Endothelial cell (in vitro differentiated cells): ENCODE measurements at regions not wholly inside any gene's neighbourhood (a gene's known extent, or its start where the extent isn't known, plus 50 kb on each side); places are given as distances from the start of the nearest gene placed in this dataset.
A peak's percentile ranks its signal among the peaks of the same experiment; 100 is the strongest.
"Not testable (repeated sequence)": the region's sequence is repeated elsewhere in the genome, so short reads cannot be mapped to it uniquely, and the experiment has no call there.

Experiments
- DNase-seq: peaks from one replicate; pipeline ENCODE4 v3.0.0; 2021; ENCODE audit warnings: low spot score
- H3K27ac Mint-ChIP-seq: one replicate; pipeline ENCODE4 v1.8.0; 2021; ENCODE audit warnings: mixed read lengths, inconsistent platforms; ENCODE audit not compliant: unreplicated experiment
- H3K27me3 Mint-ChIP-seq: one replicate; pipeline ENCODE4 v1.8.0; 2021; ENCODE audit warnings: mild to moderate bottlenecking, moderate library complexity, mixed read lengths, inconsistent platforms; ENCODE audit not compliant: unreplicated experiment
- H3K36me3 Mint-ChIP-seq: one replicate; pipeline ENCODE4 v1.8.0; 2021; ENCODE audit warnings: mild to moderate bottlenecking, low read depth, mixed read lengths, inconsistent platforms; ENCODE audit not compliant: unreplicated experiment
- H3K4me1 Mint-ChIP-seq: one replicate; pipeline ENCODE4 v1.8.0; 2021; ENCODE audit warnings: mild to moderate bottlenecking, mixed read lengths, inconsistent platforms; ENCODE audit not compliant: unreplicated experiment
- H3K4me3 Mint-ChIP-seq: one replicate; pipeline ENCODE4 v1.8.0; 2021; ENCODE audit warnings: mild to moderate bottlenecking, mixed read lengths, inconsistent platforms; ENCODE audit not compliant: unreplicated experiment
- H3K9me3 Mint-ChIP-seq: one replicate; pipeline ENCODE4 v1.8.0; 2021; ENCODE audit warnings: mixed read lengths, inconsistent platforms; ENCODE audit not compliant: unreplicated experiment
- CTCF ChIP-seq: fragments of 200-600 bp; sonication (generic); IDR thresholded peaks from one replicate; pipeline ENCODE4 v1.5.0; 2021; ENCODE audit warnings: antibody characterized with exemption; ENCODE audit not compliant: unreplicated experiment

- Mint-ChIP-seq H3K36me3 (no peaks in the 10 kb centered on the region), H3K4me3 (no peak overlapping the region), H3K9me3 (peaks cover 8% of the 10 kb centered on the region), H3K27ac (no peak overlapping the region), H3K4me1 (no peaks in the 10 kb centered on the region), H3K27me3 (peaks cover 2% of the 10 kb centered on the region)
- DNase-seq, result no peak
- no peak for TF ChIP-seq CTCF
Observed at GRCh38 chr12:38411946-38412345, 95.4 kb downstream of the ALG10B start.

- H3K4me3 Mint-ChIP-seq, result no peak overlapping the region
- no peak for TF ChIP-seq CTCF
- H3K27ac Mint-ChIP-seq, result no peak overlapping the region
- DNase-seq, result no peak
- H3K36me3 Mint-ChIP-seq, result no peaks in the 10 kb centered on the region
- H3K9me3 Mint-ChIP-seq, result peaks cover 9% of the 10 kb centered on the region
- H3K4me1 Mint-ChIP-seq, result no peaks in the 10 kb centered on the region
- H3K27me3 Mint-ChIP-seq, result peaks cover 3% of the 10 kb centered on the region
Observed at GRCh38 chr12:38417101-38417500, 100.5 kb downstream of the ALG10B start.

- Mint-ChIP-seq H3K27me3 (peaks cover 2% of the 10 kb centered on the region), H3K9me3 (peaks cover 4% of the 10 kb centered on the region), H3K36me3 (no peaks in the 10 kb centered on the region), H3K4me1 (no peaks in the 10 kb centered on the region), H3K4me3 (no peak overlapping the region), H3K27ac (no peak overlapping the region)
- TF ChIP-seq CTCF, result no peak
- no peak for DNase-seq
Observed at GRCh38 chr12:38424436-38424835, 107.9 kb downstream of the ALG10B start.

GRCh38 chr12:38427442-38427841 is 110.9 kb downstream of the ALG10B start:
- no peak for DNase-seq
- Mint-ChIP-seq H3K9me3 (no peaks in the 10 kb centered on the region), H3K27me3 (peaks cover 2% of the 10 kb centered on the region), H3K36me3 (no peaks in the 10 kb centered on the region), H3K4me3 (no peak overlapping the region), H3K27ac (no peak overlapping the region), H3K4me1 (no peaks in the 10 kb centered on the region)
- TF ChIP-seq CTCF, result no peak

GRCh38 chr12:38431921-38432320 is 115.3 kb downstream of the ALG10B start:
- Mint-ChIP-seq H3K4me1 (no peaks in the 10 kb centered on the region), H3K9me3 (peaks cover 16% of the 10 kb centered on the region), H3K36me3 (no peaks in the 10 kb centered on the region), H3K4me3 (no peak overlapping the region), H3K27me3 (no peaks in the 10 kb centered on the region), H3K27ac (no peak overlapping the region)
- no peak for DNase-seq
- no peak for TF ChIP-seq CTCF

- not testable (repeated sequence) for H3K27me3 Mint-ChIP-seq, H3K4me1 Mint-ChIP-seq, H3K27ac Mint-ChIP-seq, H3K36me3 Mint-ChIP-seq, DNase-seq
- H3K9me3 Mint-ChIP-seq, result peaks cover 15% of the 10 kb centered on the region
- H3K4me3 Mint-ChIP-seq, result peak overlapping the region; percentile 15
Observed at GRCh38 chr12:38441871-38442281, 125.3 kb downstream of the ALG10B start.
